Testis (tissue), 2 donors: ENCODE measurements at regions not wholly inside any gene's neighbourhood (a gene's known extent, or its start where the extent isn't known, plus 50 kb on each side); places are given as distances from the start of the nearest gene placed in this dataset.

Experiments used
- DNase-seq: peaks from one replicate; pipeline ENCODE4 v3.0.0-alpha.2; 2019
- H3K27ac ChIP-seq, 2 donors: fragments of 200-600 bp; sonication (generic); one replicate each; pipeline ENCODE4 v1.5.1; 2019
- H3K27me3 ChIP-seq: fragments of 200-600 bp; sonication (generic); one replicate; pipeline ENCODE4 v1.5.1; 2019
- H3K36me3 ChIP-seq: fragments of 200-600 bp; sonication (generic); one replicate; pipeline ENCODE4 v1.5.1; 2017; ENCODE audit warnings: low read depth; ENCODE audit errors: missing control alignments
- H3K4me1 ChIP-seq: fragments of 200-600 bp; sonication (generic); one replicate; pipeline ENCODE4 v1.5.1; 2019
- H3K4me3 ChIP-seq, 2 donors: fragments of 200-600 bp; sonication (generic); one replicate each; pipeline ENCODE4 v1.5.1; 2017 to 2019
- H3K9me3 ChIP-seq: fragments of 200-600 bp; sonication (generic); one replicate; pipeline ENCODE4 v1.5.1; 2017
- CTCF ChIP-seq, 3 experiments: fragments of 450-650 bp in 2 of 3; fragments of 200-600 bp in 1 of 3; sonication (generic) in 1 of 3; IDR thresholded peaks; one replicate each; pipeline ENCODE4 v1.5.1; 2016 to 2019; ENCODE audit warnings: antibody characterized with exemption in 3 of 3, mild to moderate bottlenecking in 2 of 3, moderate library complexity in 1 of 3
- POLR2A ChIP-seq: fragments of 450-650 bp; IDR thresholded peaks from one replicate; pipeline ENCODE4 v1.6.1; 2017; ENCODE audit warnings: antibody characterized with exemption, mild to moderate bottlenecking, moderate library complexity
- WGBS, 2 donors: methylation state at CpG; one replicate each; pipeline ENCODE4 v1.1.5; 2018; 5-methylcytosine and 5-hydroxymethylcytosine counted together
- intact Hi-C: fragments of 100-400 bp; cut with DNase I; formaldehyde crosslinking; loops from one replicate; pipeline ENCODE4 v1.15.1; 2023; ENCODE audit warnings: low total_unique reads

DNA sequence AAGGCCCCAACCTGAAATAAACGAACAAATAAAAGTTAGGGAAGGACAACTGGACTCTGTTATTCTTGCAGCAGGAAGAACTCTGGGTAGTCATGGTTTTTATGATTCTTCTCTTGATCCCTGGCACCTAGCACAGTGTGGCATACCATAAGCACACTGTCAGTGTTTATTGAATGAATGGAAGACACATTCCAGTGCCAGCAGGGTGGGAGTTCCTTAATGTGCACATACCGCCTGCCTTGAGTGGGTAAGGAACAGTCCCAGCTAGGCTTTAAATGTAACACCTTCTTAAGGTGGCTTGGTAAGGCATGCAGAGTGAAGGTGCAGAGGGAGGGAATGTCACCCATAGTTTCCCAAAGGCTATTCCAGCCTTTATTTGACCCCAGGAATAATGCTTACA is 162.9 kb upstream of the CEP162 start:
- H3K9me3 ChIP-seq, result no peaks in the 10 kb centered on the region
- no peak for TF ChIP-seq CTCF (IDR thresholded peaks at IDR 0.05)
- TF ChIP-seq POLR2A, result no peak
- no peak overlapping the region for H3K27ac ChIP-seq
- DNase-seq, result no peak
- H3K36me3 ChIP-seq, result no peaks in the 10 kb centered on the region
- H3K4me1 ChIP-seq, result no peaks in the 10 kb centered on the region
- no peaks in the 10 kb centered on the region for H3K27me3 ChIP-seq
- 72 to 84% methylated on average over 2 of the region's 2 CpGs for WGBS, 2 donors
- intact Hi-C loops, result no loop called here
- H3K4me3 ChIP-seq, result no peak overlapping the region

- Histone ChIP-seq H3K27ac (no peak overlapping the region), H3K36me3 (no peaks in the 10 kb centered on the region), H3K27me3 (no peaks in the 10 kb centered on the region), H3K4me3 (no peak overlapping the region), H3K9me3 (no peaks in the 10 kb centered on the region), H3K4me1 (no peaks in the 10 kb centered on the region)
- DNase-seq, result no peak
- TF ChIP-seq POLR2A (no peak), CTCF (IDR thresholded peaks at IDR 0.05) (no peak)
- intact Hi-C loops, result no loop called here
- 79 to 90% methylated on average over 3 of the region's 3 CpGs for WGBS, 2 donors
These were observed 151.7 kb upstream of the CEP162 start for GRCh38 chr6:84379142-84379541.

DNA sequence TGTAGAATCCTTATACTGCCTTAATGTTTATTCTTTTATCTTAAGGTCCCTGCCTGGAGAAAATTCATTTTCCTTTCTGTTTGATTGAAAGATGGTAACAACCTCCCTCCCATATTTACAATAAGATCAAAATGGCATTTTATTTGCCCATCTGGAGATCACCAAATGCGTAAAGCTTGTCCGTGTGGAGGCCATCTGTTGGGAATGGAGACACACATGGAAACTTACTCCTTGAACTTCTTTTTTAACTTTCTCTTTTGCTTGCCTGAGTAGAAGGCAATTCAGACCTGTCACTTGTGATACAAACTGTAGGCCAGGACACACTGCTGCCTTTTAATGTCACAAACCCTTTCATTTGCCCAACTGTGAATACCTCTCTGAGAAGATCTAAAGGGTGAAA is 144.8 kb upstream of the CEP162 start:
- no peak for TF ChIP-seq CTCF (IDR thresholded peaks at IDR 0.05)
- no peak for TF ChIP-seq POLR2A
- no peak for DNase-seq
- no peaks in the 10 kb centered on the region for H3K9me3 ChIP-seq
- H3K27ac ChIP-seq, result no peak overlapping the region
- WGBS, 2 donors, result 89 to 100% methylated on average over 2 of the region's 2 CpGs
- intact Hi-C loops, result no loop called here
- no peaks in the 10 kb centered on the region for H3K4me1 ChIP-seq
- H3K36me3 ChIP-seq, result no peaks in the 10 kb centered on the region
- H3K27me3 ChIP-seq, result no peaks in the 10 kb centered on the region
- no peak overlapping the region for H3K4me3 ChIP-seq

- no peaks in the 10 kb centered on the region for H3K4me1 ChIP-seq
- no peaks in the 10 kb centered on the region for H3K27me3 ChIP-seq
- TF ChIP-seq CTCF (IDR thresholded peaks at IDR 0.05), result no peak
- no peak for TF ChIP-seq POLR2A
- DNase-seq, result no peak
- H3K4me3 ChIP-seq, result no peak overlapping the region
- H3K36me3 ChIP-seq, result no peaks in the 10 kb centered on the region
- 82 to 85% methylated on average over 4 of the region's 4 CpGs for WGBS, 2 donors
- no peak overlapping the region for H3K27ac ChIP-seq
- intact Hi-C loops, result no loop called here
- H3K9me3 ChIP-seq, result no peaks in the 10 kb centered on the region
These were observed 144.2 kb upstream of the CEP162 start for GRCh38 chr6:84371681-84372080.

GRCh38 chr6:84362193-84362821 is 134.9 kb upstream of the CEP162 start:
- no peaks in the 10 kb centered on the region for H3K4me1 ChIP-seq
- TF ChIP-seq CTCF (IDR thresholded peaks at IDR 0.05) (no peak), POLR2A (no peak)
- no peaks in the 10 kb centered on the region for H3K27me3 ChIP-seq
- no peaks in the 10 kb centered on the region for H3K36me3 ChIP-seq
- H3K4me3 ChIP-seq, result no peak overlapping the region
- H3K27ac ChIP-seq, result no peak overlapping the region
- no peak for DNase-seq
- intact Hi-C loops, result no loop called here
- H3K9me3 ChIP-seq, result no peaks in the 10 kb centered on the region
- 43 to 45% methylated on average over 1 of the region's 1 CpG for WGBS, 2 donors
